Common myeloid progenitor, CD34-positive (primary cell): ENCODE measurements at regions not wholly inside any gene's neighbourhood (a gene's known extent, or its start where the extent isn't known, plus 50 kb on each side); places are given as distances from the start of the nearest gene placed in this dataset.

Experiments used
- CTCF ChIA-PET: fragments of 350-600 bp; sonication (Branson Sonifier 250); formaldehyde crosslinking; loops from one replicate; lab custom pipeline; 2021; ENCODE audit warnings: antibody characterized with exemption; lab: Charles Lee
- POLR2A ChIA-PET: fragments of 350-600 bp; sonication (Branson Sonifier 250); formaldehyde crosslinking; loops from one replicate; lab custom pipeline; 2021; ENCODE audit warnings: antibody characterized with exemption; lab: Charles Lee
- DNase-seq, 3 donors: peaks; one replicate each; pipeline versions ENCODE4 v3.0.0 to v3.0.0-alpha.2; 2013
- H3K27ac ChIP-seq, 2 experiments: 1 replicate in 1 of 2; 2 replicates in 1 of 2; pipeline ENCODE4 v1.7.0; 2013; ENCODE audit warnings: inconsistent platforms in 2 of 2, low read length in 2 of 2, mild to moderate bottlenecking in 2 of 2, low read depth in 1 of 2, moderate library complexity in 1 of 2; ENCODE audit not compliant: severe bottlenecking in 2 of 2, insufficient read depth in 1 of 2, poor library complexity in 1 of 2
- H3K27me3 ChIP-seq, 5 experiments: replicated peaks in 2 of 5; 1 replicate in 3 of 5; 2 replicates in 2 of 5; pipeline versions ENCODE4 v1.6.1 to v1.7.0; 2013; ENCODE audit warnings: low read length in 4 of 5, mild to moderate bottlenecking in 2 of 5, moderate library complexity in 2 of 5, inconsistent platforms in 1 of 5; ENCODE audit not compliant: insufficient read depth in 5 of 5, control insufficient read depth in 4 of 5
- H3K36me3 ChIP-seq, 4 experiments: 1 replicate in 2 of 4; 2 replicates in 2 of 4; pipeline versions ENCODE4 v1.6.1 to v1.7.0; 2013; ENCODE audit warnings: low read length in 3 of 4, control low read depth in 1 of 4, mild to moderate bottlenecking in 1 of 4; ENCODE audit not compliant: control insufficient read depth in 4 of 4, insufficient read depth in 4 of 4
- H3K4me1 ChIP-seq, 4 experiments: 1 replicate in 3 of 4; 2 replicates in 1 of 4; pipeline versions ENCODE4 v1.6.1 to v1.7.1; 2013; ENCODE audit warnings: low read length in 3 of 4, mild to moderate bottlenecking in 3 of 4, control low read depth in 1 of 4, inconsistent platforms in 1 of 4, moderate library complexity in 1 of 4; ENCODE audit not compliant: control insufficient read depth in 4 of 4, insufficient read depth in 4 of 4; ENCODE audit errors: control extremely low read depth in 1 of 4
- H3K4me3 ChIP-seq, 7 experiments: 1 replicate in 4 of 7; 2 replicates in 3 of 7; pipeline versions ENCODE4 v1.5.1 to v1.7.0; 2013; ENCODE audit warnings: mild to moderate bottlenecking in 7 of 7, low read length in 6 of 7, moderate library complexity in 6 of 7, inconsistent platforms in 2 of 7, low read depth in 2 of 7, control low read depth in 1 of 7; ENCODE audit not compliant: insufficient read depth in 4 of 7, control insufficient read depth in 1 of 7; ENCODE audit errors: extremely low read depth in 1 of 7
- H3K9me3 ChIP-seq, 5 experiments: 1 replicate in 4 of 5; 2 replicates in 1 of 5; pipeline versions ENCODE4 v1.6.1 to v1.7.1; 2013; ENCODE audit warnings: low read length in 4 of 5, mild to moderate bottlenecking in 2 of 5, inconsistent platforms in 1 of 5, low read depth in 1 of 5, moderate library complexity in 1 of 5; ENCODE audit not compliant: control insufficient read depth in 4 of 5, insufficient read depth in 2 of 5; ENCODE audit errors: control extremely low read depth in 1 of 5
- WGBS: methylation state at CpG from one replicate; pipeline ENCODE4 v1.1.5; 2013; ENCODE audit not compliant: insufficient coverage; 5-methylcytosine and 5-hydroxymethylcytosine counted together

- Histone ChIP-seq H3K9me3 (no peaks in the 10 kb centered on the region), H3K4me3 (no peak overlapping the region), H3K27ac (no peak overlapping the region), H3K36me3 (no peaks in the 10 kb centered on the region), H3K27me3 (no peaks in the 10 kb centered on the region), H3K4me1 (peaks cover 0 to 10% (median 1%) of the 10 kb centered on the region in 4 experiments)
- peak in 2 of 3 donors; percentile 19 to 38 for DNase-seq
- 35% methylated on average over 2 of the region's 3 CpGs for WGBS
- ChIA-PET POLR2A (no interaction called here), CTCF (no interaction called here)
Measured at GRCh38 chr10:83990126-83990525, 149.2 kb upstream of the GHITM start.

- Histone ChIP-seq H3K4me1 (peaks cover 0 to 10% (median 1%) of the 10 kb centered on the region in 4 experiments), H3K36me3 (no peaks in the 10 kb centered on the region), H3K9me3 (no peaks in the 10 kb centered on the region), H3K27me3 (no peaks in the 10 kb centered on the region), H3K4me3 (no peak overlapping the region), H3K27ac (no peak overlapping the region)
- DNase-seq, result peak; percentile 14 to 27 (median 15)
- WGBS, result 42% methylated on average over 6 of the region's 7 CpGs
- POLR2A ChIA-PET, result no interaction called here
- CTCF ChIA-PET, result no interaction called here
Measured at GRCh38 chr10:83991986-83992753, 147.1 kb upstream of the GHITM start.

GRCh38 chr10:83994325-83994724 is 145.0 kb upstream of the GHITM start:
- Histone ChIP-seq H3K9me3 (no peaks in the 10 kb centered on the region), H3K4me1 (peaks cover 0 to 10% (median 1%) of the 10 kb centered on the region in 4 experiments), H3K27me3 (peaks cover 0 to 3% (median 0%) of the 10 kb centered on the region in 5 experiments), H3K36me3 (no peaks in the 10 kb centered on the region), H3K4me3 (no peak overlapping the region), H3K27ac (no peak overlapping the region)
- no peak for DNase-seq
- 100% methylated on average over 2 of the region's 3 CpGs for WGBS
- ChIA-PET CTCF (no interaction called here), POLR2A (no interaction called here)

GRCh38 chr10:83995738-83996331 is 143.5 kb upstream of the GHITM start:
- Histone ChIP-seq H3K36me3 (no peaks in the 10 kb centered on the region), H3K27ac (no peak overlapping the region), H3K4me3 (no peak overlapping the region), H3K9me3 (no peaks in the 10 kb centered on the region), H3K27me3 (peaks cover 0 to 3% (median 0%) of the 10 kb centered on the region in 5 experiments), H3K4me1 (peaks cover 0 to 5% (median 1%) of the 10 kb centered on the region in 4 experiments)
- DNase-seq, result no peak
- CTCF ChIA-PET, result no interaction called here
- WGBS, result 100% methylated on average over 3 of the region's 4 CpGs
- POLR2A ChIA-PET, result no interaction called here

GRCh38 chr10:84004221-84004620 is 135.1 kb upstream of the GHITM start:
- H3K9me3 ChIP-seq, result no peaks in the 10 kb centered on the region
- CTCF ChIA-PET, result no interaction called here
- H3K4me1 ChIP-seq, result no peaks in the 10 kb centered on the region
- 88% methylated on average over 1 of the region's 2 CpGs for WGBS
- H3K36me3 ChIP-seq, result no peaks in the 10 kb centered on the region
- H3K27ac ChIP-seq, result no peak overlapping the region
- H3K4me3 ChIP-seq, result no peak overlapping the region
- POLR2A ChIA-PET, result no interaction called here
- DNase-seq, result no peak
- peaks cover 0 to 6% (median 0%) of the 10 kb centered on the region in 5 experiments for H3K27me3 ChIP-seq

GRCh38 chr10:84005403-84005802 is 133.9 kb upstream of the GHITM start:
- POLR2A ChIA-PET, result no interaction called here
- CTCF ChIA-PET, result no interaction called here
- H3K27ac ChIP-seq, result no peak overlapping the region

GRCh38 chr10:84007482-84007881 is 131.8 kb upstream of the GHITM start:
- H3K36me3 ChIP-seq, result no peaks in the 10 kb centered on the region
- no peaks in the 10 kb centered on the region for H3K4me1 ChIP-seq
- CTCF ChIA-PET, result interaction anchor here (1.4 kb wide), 1 partner anchor 10 kb away, joined by 4 read pairs; no protein-coding TSS in a partner anchor
- peaks cover 0 to 3% (median 0%) of the 10 kb centered on the region in 5 experiments for H3K27me3 ChIP-seq
- WGBS, result no CpG with 5 or more reads among the region's 5 CpGs
- no peaks in the 10 kb centered on the region for H3K9me3 ChIP-seq
- H3K27ac ChIP-seq, result no peak overlapping the region
- no peak for DNase-seq
- POLR2A ChIA-PET, result no interaction called here
- H3K4me3 ChIP-seq, result no peak overlapping the region

More at GRCh38 chr10:84005403-84005802, 133.9 kb upstream of the GHITM start:
- H3K36me3 ChIP-seq, result no peaks in the 10 kb centered on the region
- H3K4me1 ChIP-seq, result no peaks in the 10 kb centered on the region
- no peak overlapping the region for H3K4me3 ChIP-seq
- H3K27me3 ChIP-seq, result peaks cover 0 to 6% (median 0%) of the 10 kb centered on the region in 5 experiments
- no peak for DNase-seq
- no peaks in the 10 kb centered on the region for H3K9me3 ChIP-seq
- WGBS, result 86% methylated on average over 2 of the region's 3 CpGs
